Transverse colon (tissue), 4 donors: ENCODE measurements at regions not wholly inside any gene's neighbourhood (a gene's known extent, or its start where the extent isn't known, plus 50 kb on each side); places are given as distances from the start of the nearest gene placed in this dataset.

Source experiments
- DNase-seq: peaks from one replicate; pipeline ENCODE4 v3.0.0-alpha.2; 2019
- H3K27ac ChIP-seq, 4 donors: fragments of 200-600 bp; sonication (generic); 2 replicates each; pipeline ENCODE4 v1.5.1; 2016 to 2018; ENCODE audit warnings: inconsistent platforms in 4 of 4
- H3K27me3 ChIP-seq: fragments of 200-600 bp; sonication (generic); 2 replicates; pipeline ENCODE4 v1.5.1; 2017; ENCODE audit warnings: inconsistent platforms
- H3K36me3 ChIP-seq, 4 donors: fragments of 200-600 bp; sonication (generic); 2 replicates each; pipeline ENCODE4 v1.5.1; 2017 to 2019; ENCODE audit warnings: inconsistent platforms in 4 of 4
- H3K4me1 ChIP-seq, 4 donors: fragments of 200-600 bp; sonication (generic); 2 replicates each; pipeline ENCODE4 v1.5.1; 2017 to 2020; ENCODE audit warnings: inconsistent platforms in 4 of 4
- H3K4me3 ChIP-seq, 4 donors: fragments of 200-600 bp; sonication (generic); 1 replicate in 1 of 4; 2 replicates in 3 of 4; pipeline versions ENCODE4 v1.5.1 to v1.6.1; 2017 to 2019; ENCODE audit warnings: inconsistent platforms in 4 of 4
- H3K9me3 ChIP-seq, 2 donors: fragments of 200-600 bp; sonication (generic); 2 replicates each; pipeline ENCODE4 v1.5.1; 2017 to 2019; ENCODE audit warnings: inconsistent platforms in 2 of 2
- CTCF ChIP-seq, 5 experiments: fragments of 200-600 bp in 3 of 5; fragments of 450-650 bp in 2 of 5; sonication (generic) in 3 of 5; IDR thresholded peaks; 1 replicate in 2 of 5; 2 replicates in 3 of 5; pipeline ENCODE4 v1.5.1; 2016 to 2017; ENCODE audit warnings: antibody characterized with exemption in 5 of 5, inconsistent platforms in 3 of 5, mild to moderate bottlenecking in 2 of 5, moderate library complexity in 1 of 5
- EP300 ChIP-seq: sonication (generic); formaldehyde crosslinking; IDR thresholded peaks from one replicate; pipeline ENCODE4 v1.6.1; 2017; ENCODE audit warnings: antibody characterized with exemption, low read depth
- POLR2A ChIP-seq: fragments of 450-650 bp; IDR thresholded peaks from one replicate; pipeline ENCODE4 v1.6.1; 2016; ENCODE audit warnings: antibody characterized with exemption, mild to moderate bottlenecking, moderate library complexity
- POLR2AphosphoS5 ChIP-seq, 3 donors: sonication (generic); formaldehyde crosslinking; IDR thresholded peaks; one replicate each; pipeline ENCODE4 v1.6.1; 2016; ENCODE audit warnings: antibody characterized with exemption in 3 of 3
- WGBS, 2 donors: methylation state at CpG; one replicate each; pipeline ENCODE4 v1.1.5; 2018; ENCODE audit warnings: low coverage in 1 of 2; 5-methylcytosine and 5-hydroxymethylcytosine counted together
- in situ Hi-C, 4 donors: fragments of 200-750 bp; cut with MboI; loops; one replicate each; pipeline versions ENCODE4 v1.15.0 to v1.15.1; 2017; ENCODE audit warnings: low sequenced_read_pairs in 3 of 4, low pct_ligation_motif_present in 1 of 4, low pct_unique_long_range_greater_than_20kb in 1 of 4
- intact Hi-C: fragments of 100-400 bp; cut with DNase I; formaldehyde crosslinking; loops from one replicate; pipeline ENCODE4 v1.15.1; 2023; ENCODE audit warnings: low total_unique reads

DNA sequence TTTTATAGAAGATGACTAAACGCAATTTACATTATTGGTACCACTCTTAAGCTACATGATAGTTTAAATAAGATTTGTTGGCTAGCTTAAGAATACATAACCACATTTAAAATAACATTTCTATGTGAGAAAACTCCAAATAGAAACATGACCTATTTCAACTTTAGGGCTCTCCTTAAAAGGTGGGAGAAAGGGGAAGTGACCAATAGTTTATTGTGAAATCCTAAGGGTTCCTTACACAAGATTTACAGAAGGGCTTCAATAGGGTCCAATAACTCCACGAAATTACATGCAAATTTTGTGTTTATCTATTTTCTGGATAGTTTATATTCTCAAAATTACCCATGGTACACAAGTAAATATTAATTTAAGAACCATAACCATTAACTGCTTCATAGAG, 91.6 kb upstream of the DST start:
- Histone ChIP-seq H3K9me3 (no peaks in the 10 kb centered on the region), H3K4me3 (no peak overlapping the region), H3K27me3 (no peaks in the 10 kb centered on the region), H3K27ac (peak overlapping the region in 1 of 4 donors; percentile 14), H3K36me3 (no peaks in the 10 kb centered on the region), H3K4me1 (peaks cover 7 to 51% (median 11%) of the 10 kb centered on the region in 4 donors)
- WGBS, 2 donors = 61 to 67% methylated on average over 2 of the region's 2 CpGs
- intact Hi-C loops (no loop called here), in situ Hi-C loops (no loop called here)
- no peak for DNase-seq
- no peak for TF ChIP-seq POLR2A

DNA sequence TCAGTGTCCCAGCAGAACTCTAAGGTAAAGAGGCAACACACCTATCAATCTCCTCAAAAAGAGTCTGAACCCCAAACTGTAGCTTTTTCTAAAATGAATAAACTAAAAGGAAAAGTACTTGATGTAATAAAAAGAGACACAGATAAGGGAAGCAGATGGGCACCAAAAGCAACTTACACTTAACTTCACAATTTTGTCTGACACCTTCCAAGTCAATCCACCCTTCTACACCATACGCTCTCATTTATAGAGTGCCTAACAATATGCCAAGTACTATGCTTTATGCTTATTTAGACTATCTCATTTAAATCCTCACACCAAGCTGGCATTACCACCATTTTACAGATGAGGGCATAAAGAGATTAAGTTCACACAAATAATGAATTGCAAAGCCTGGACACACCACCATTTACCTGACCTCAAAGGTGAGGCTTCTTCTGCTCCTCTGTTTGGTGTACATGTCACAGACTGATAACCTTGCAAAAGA, 90.6 kb upstream of the DST start:
- TF ChIP-seq POLR2A = no peak
- no peak for TF ChIP-seq CTCF (IDR thresholded peaks at IDR 0.05)
- no peak for TF ChIP-seq POLR2AphosphoS5 (IDR thresholded peaks at IDR 0.05)
- TF ChIP-seq EP300 = no peak
- in situ Hi-C loops (no loop called here), intact Hi-C loops (no loop called here)
- no peak for DNase-seq
- WGBS, 2 donors = 83 to 90% methylated on average over 1 of the region's 1 CpG
- no peaks in the 10 kb centered on the region for H3K36me3 ChIP-seq
- H3K4me1 ChIP-seq = peaks cover 12 to 62% (median 19%) of the 10 kb centered on the region in 4 donors
- no peaks in the 10 kb centered on the region for H3K27me3 ChIP-seq
- H3K4me3 ChIP-seq = no peak overlapping the region
- H3K9me3 ChIP-seq = no peaks in the 10 kb centered on the region
- peak overlapping the region; percentile 14 to 36 (median 32) for H3K27ac ChIP-seq

DNA sequence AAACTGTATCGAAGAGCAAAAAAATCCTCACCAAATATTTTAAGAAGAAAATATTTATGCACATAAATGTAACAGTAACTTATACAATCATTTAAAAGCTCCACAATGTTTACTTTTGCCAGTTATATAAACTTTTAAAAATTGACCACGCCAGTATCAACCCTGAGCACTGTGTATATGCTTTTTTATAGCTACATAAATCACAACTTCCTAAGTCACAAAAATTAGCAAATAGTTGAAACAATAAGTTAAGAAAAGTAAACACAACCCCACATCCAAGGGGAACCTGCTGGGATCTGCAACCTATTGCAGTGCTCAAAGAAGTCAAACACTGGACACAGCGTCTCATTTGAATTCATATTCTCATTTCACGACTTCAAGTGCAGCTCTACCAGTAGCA, 89.8 kb upstream of the DST start:
- H3K27me3 ChIP-seq = no peaks in the 10 kb centered on the region
- intact Hi-C loops = no loop called here
- DNase-seq = no peak
- H3K4me3 ChIP-seq = no peak overlapping the region
- H3K4me1 ChIP-seq = peaks cover 12 to 69% (median 25%) of the 10 kb centered on the region in 4 donors
- in situ Hi-C loops = no loop called here
- TF ChIP-seq POLR2AphosphoS5 (IDR thresholded peaks at IDR 0.05) (no peak), EP300 (no peak), POLR2A (no peak), CTCF (IDR thresholded peaks at IDR 0.05) (no peak)
- 31 to 42% methylated on average over 4 of the region's 4 CpGs for WGBS, 2 donors
- H3K9me3 ChIP-seq = no peaks in the 10 kb centered on the region
- H3K27ac ChIP-seq = peak overlapping the region; percentile 14 to 36 (median 32)
- H3K36me3 ChIP-seq = no peaks in the 10 kb centered on the region

- in situ Hi-C loops (no loop called here), intact Hi-C loops (no loop called here)
- no peak for DNase-seq
- Histone ChIP-seq H3K4me1 (peaks cover 19 to 86% (median 33%) of the 10 kb centered on the region in 4 donors), H3K9me3 (no peaks in the 10 kb centered on the region), H3K4me3 (no peak overlapping the region), H3K27ac (peak overlapping the region; percentile 5 to 57 (median 22)), H3K27me3 (no peaks in the 10 kb centered on the region), H3K36me3 (no peaks in the 10 kb centered on the region)
- WGBS, 2 donors = 42 to 63% methylated on average over 5 of the region's 5 CpGs
- TF ChIP-seq CTCF (IDR thresholded peaks at IDR 0.05) (no peak), EP300 (no peak), POLR2AphosphoS5 (IDR thresholded peaks at IDR 0.05) (no peak), POLR2A (no peak)
Observed at GRCh38 chr6:56730663-56731529, 88.2 kb upstream of the DST start.
